ENCODE measurements at regions not wholly inside any gene's neighbourhood (a gene's known extent, or its start where the extent isn't known, plus 50 kb on each side); places are given as distances from the start of the nearest gene placed in this dataset.

- no peak for DNase-seq (ENCODE audit: low spot score)
- TF ChIP-seq EZH2 (IDR thresholded peaks at IDR 0.05; ENCODE audit: borderline replicate concordance) (no peak), CTCF (IDR thresholded peaks at IDR 0.05; ENCODE audit: poor library complexity) (no peak), EZH2phosphoT487 (IDR thresholded peaks at IDR 0.05; ENCODE audit: low read depth, severe bottlenecking, unreplicated experiment) (no peak)
- no peaks in the 10 kb centered on the region for H4K20me1 ChIP-seq (ENCODE audit: insufficient read depth, poor library complexity, severe bottlenecking)
- H3K79me2 ChIP-seq: no peaks in the 10 kb centered on the region
- no peaks in the 10 kb centered on the region for H3K9me2 ChIP-seq (replicated peaks; ENCODE audit: insufficient read depth)
- H3K36me3 ChIP-seq (replicated peaks; ENCODE audit: insufficient read depth, low read depth): no peaks in the 10 kb centered on the region
- no peak overlapping the region for H2AFZ ChIP-seq
- 50% methylated on average over 4 of the region's 4 CpGs for WGBS (ENCODE audit: low lambda C conversion rate, missing lambda C conversion rate)
- no peak overlapping the region for H3K27ac ChIP-seq
- H3K4me1 ChIP-seq (ENCODE audit: insufficient read depth): no peaks in the 10 kb centered on the region
- no peaks in the 10 kb centered on the region for H3K9me3 ChIP-seq (ENCODE audit: low read depth)
- no peak overlapping the region for H3K4me3 ChIP-seq
- no peaks in the 10 kb centered on the region for H3K27me3 ChIP-seq
- no peak overlapping the region for H3K4me2 ChIP-seq
These were observed 179.0 kb downstream of the NXPE2 start for GRCh38 chr11:114857281-114857680.

- H3K79me2 ChIP-seq: no peaks in the 10 kb centered on the region
- no peak for TF ChIP-seq EZH2phosphoT487 (IDR thresholded peaks at IDR 0.05; ENCODE audit: low read depth, severe bottlenecking, unreplicated experiment)
- TF ChIP-seq EZH2 (IDR thresholded peaks at IDR 0.05; ENCODE audit: borderline replicate concordance): no peak
- no peak for TF ChIP-seq CTCF (IDR thresholded peaks at IDR 0.05; ENCODE audit: poor library complexity)
- 62% methylated on average over 2 of the region's 2 CpGs for WGBS (ENCODE audit: low lambda C conversion rate, missing lambda C conversion rate)
These were observed 186.6 kb downstream of the NXPE2 start for GRCh38 chr11:114864896-114865295.

GRCh38 chr11:114876234-114876633 lies 197.9 kb downstream of the NXPE2 start:
- Histone ChIP-seq H3K79me2 (no peaks in the 10 kb centered on the region), H2AFZ (no peak overlapping the region), H3K36me3 (replicated peaks; ENCODE audit: insufficient read depth, low read depth) (no peaks in the 10 kb centered on the region), H3K9me2 (replicated peaks; ENCODE audit: insufficient read depth) (no peaks in the 10 kb centered on the region), H4K20me1 (ENCODE audit: insufficient read depth, poor library complexity, severe bottlenecking) (no peaks in the 10 kb centered on the region), H3K4me2 (no peak overlapping the region), H3K27ac (no peak overlapping the region), H3K4me3 (no peak overlapping the region), H3K4me1 (ENCODE audit: insufficient read depth) (no peaks in the 10 kb centered on the region), H3K27me3 (peaks cover 4% of the 10 kb centered on the region), H3K9me3 (ENCODE audit: low read depth) (no peaks in the 10 kb centered on the region)
- no peak for TF ChIP-seq EZH2 (IDR thresholded peaks at IDR 0.05; ENCODE audit: borderline replicate concordance)
- TF ChIP-seq CTCF (IDR thresholded peaks at IDR 0.05; ENCODE audit: poor library complexity): no peak
- TF ChIP-seq EZH2phosphoT487 (IDR thresholded peaks at IDR 0.05; ENCODE audit: low read depth, severe bottlenecking, unreplicated experiment): no peak
- no peak for DNase-seq (ENCODE audit: low spot score)
- 59% methylated on average over 6 of the region's 6 CpGs for WGBS (ENCODE audit: low lambda C conversion rate, missing lambda C conversion rate)

More at GRCh38 chr11:114864896-114865295, 186.6 kb downstream of the NXPE2 start:
- H4K20me1 ChIP-seq (ENCODE audit: insufficient read depth, poor library complexity, severe bottlenecking): no peaks in the 10 kb centered on the region
- peaks cover 12% of the 10 kb centered on the region for H3K27me3 ChIP-seq
- H3K4me2 ChIP-seq: no peak overlapping the region
- H3K4me1 ChIP-seq (ENCODE audit: insufficient read depth): no peaks in the 10 kb centered on the region
- H3K27ac ChIP-seq: no peak overlapping the region
- H3K9me3 ChIP-seq (ENCODE audit: low read depth): no peaks in the 10 kb centered on the region
- H3K4me3 ChIP-seq: no peak overlapping the region
- no peak overlapping the region for H2AFZ ChIP-seq
- H3K9me2 ChIP-seq (replicated peaks; ENCODE audit: insufficient read depth): no peaks in the 10 kb centered on the region
- no peaks in the 10 kb centered on the region for H3K36me3 ChIP-seq (replicated peaks; ENCODE audit: insufficient read depth, low read depth)
- no peak for DNase-seq (ENCODE audit: low spot score)

- Histone ChIP-seq H3K4me2 (no peak overlapping the region), H2AFZ (no peak overlapping the region), H4K20me1 (ENCODE audit: insufficient read depth, poor library complexity, severe bottlenecking) (no peaks in the 10 kb centered on the region), H3K9me2 (replicated peaks; ENCODE audit: insufficient read depth) (no peaks in the 10 kb centered on the region), H3K4me1 (ENCODE audit: insufficient read depth) (no peaks in the 10 kb centered on the region), H3K27ac (no peak overlapping the region), H3K9me3 (ENCODE audit: low read depth) (no peaks in the 10 kb centered on the region), H3K27me3 (peaks cover 4% of the 10 kb centered on the region), H3K36me3 (replicated peaks; ENCODE audit: insufficient read depth, low read depth) (no peaks in the 10 kb centered on the region), H3K79me2 (no peaks in the 10 kb centered on the region), H3K4me3 (no peak overlapping the region)
- no peak for DNase-seq (ENCODE audit: low spot score)
- TF ChIP-seq EZH2 (IDR thresholded peaks at IDR 0.05; ENCODE audit: borderline replicate concordance) (no peak), EZH2phosphoT487 (IDR thresholded peaks at IDR 0.05; ENCODE audit: low read depth, severe bottlenecking, unreplicated experiment) (no peak), CTCF (IDR thresholded peaks at IDR 0.05; ENCODE audit: poor library complexity) (no peak)
These were observed 199.6 kb downstream of the NXPE2 start for GRCh38 chr11:114877976-114878375.
